HepG2 (cell line): ENCODE measurements at regions not wholly inside any gene's neighbourhood (a gene's known extent, or its start where the extent isn't known, plus 50 kb on each side); places are given as distances from the start of the nearest gene placed in this dataset.

Source experiments
- ATAC-seq: fragments of 200-7000 bp; cut with Tn5 transposase; 3 replicates; pipeline ENCODE4 v1.9.1; 2020; ENCODE audit warnings: mild to moderate bottlenecking, moderate library complexity
- BruUV-seq: library from RNA; stranded (reverse); fragments of 400-500 nt; replicated peaks from 2 replicates; lab custom pipeline; 2021; lab: Mats Ljungman, UMichigan
- CTCF ChIA-PET: fragments of 300-600 bp; formaldehyde crosslinking; extraction: SDS; loops from one replicate; lab custom pipeline; 2021; ENCODE audit warnings: low total read pairs, inconsistent platforms, low intra/inter-chr PET ratio; lab: Yijun Ruan, JAX
- POLR2A ChIA-PET: fragments of 350-600 bp; sonication (Branson Sonifier 250); formaldehyde crosslinking; loops from one replicate; lab custom pipeline; 2020; ENCODE audit warnings: antibody characterized with exemption, inconsistent platforms; lab: Yijun Ruan, JAX
- DNase-seq: peaks from one replicate; pipeline ENCODE4 v3.0.0-alpha.2; 2015; ENCODE audit warnings: low spot score
- FAIRE-seq: peaks from 3 replicates; lab custom pipeline; 2011; peaks lifted over from hg19 to GRCh38; lab: Jason Lieb, UNC
- H2AFZ ChIP-seq: one replicate; pipeline ENCODE4 v1.6.1; 2011; ENCODE audit warnings: low read length, inconsistent platforms
- H3K27ac ChIP-seq: fragments of 300-600 bp; 3 replicates; pipeline ENCODE4 v1.8.0; 2011; ENCODE audit warnings: mixed run types, mild to moderate bottlenecking, mixed read lengths, low read length, inconsistent platforms; ENCODE audit not compliant: insufficient read depth; ENCODE audit errors: extremely low read length
- H3K27me3 ChIP-seq, 2 experiments: fragments of 200-600 bp in 1 of 2; 2 replicates in 1 of 2; 3 replicates in 1 of 2; pipeline versions ENCODE4 v1.6.0 to v1.8.0; 2011; ENCODE audit warnings: low read length in 2 of 2, mild to moderate bottlenecking in 2 of 2, moderate library complexity in 2 of 2, inconsistent platforms in 1 of 2; ENCODE audit not compliant: insufficient read depth in 2 of 2, control insufficient read depth in 1 of 2
- H3K36me3 ChIP-seq, 2 experiments: fragments of 200-600 bp in 1 of 2; replicated peaks in 1 of 2; 2 replicates in 1 of 2; 3 replicates in 1 of 2; pipeline versions ENCODE4 v1.5.1 to v1.8.0; 2011; ENCODE audit warnings: low read length in 2 of 2, inconsistent platforms in 1 of 2; ENCODE audit not compliant: insufficient read depth in 2 of 2, control insufficient read depth in 1 of 2
- H3K4me1 ChIP-seq: 2 replicates; pipeline ENCODE4 v1.5.1; 2012; ENCODE audit warnings: low read length, inconsistent platforms; ENCODE audit not compliant: insufficient read depth
- H3K4me2 ChIP-seq: 2 replicates; pipeline ENCODE4 v1.6.0; 2011; ENCODE audit warnings: low read depth, low read length, inconsistent platforms
- H3K4me3 ChIP-seq, 3 experiments: fragments of 200-600 bp in 1 of 3; sonication (generic), shearing (Covaris generic) in 1 of 3; replicated peaks in 1 of 3; 2 replicates each; pipeline ENCODE4 v1.5.1; 2011 to 2016; ENCODE audit warnings: low read length in 3 of 3, inconsistent platforms in 2 of 3, low read depth in 2 of 3, mild to moderate bottlenecking in 2 of 3, control low read depth in 1 of 3, mixed read lengths in 1 of 3; ENCODE audit not compliant: insufficient read depth in 1 of 3
- H3K79me2 ChIP-seq: one replicate; pipeline ENCODE4 v1.6.1; 2011; ENCODE audit warnings: low read length, inconsistent platforms; ENCODE audit not compliant: insufficient read depth
- H3K9ac ChIP-seq: 2 replicates; pipeline ENCODE4 v1.6.0; 2011; ENCODE audit warnings: mild to moderate bottlenecking, low read depth, low read length, inconsistent platforms; ENCODE audit not compliant: insufficient read depth
- H3K9me3 ChIP-seq: 2 replicates; pipeline ENCODE4 v1.5.1; 2012; ENCODE audit warnings: mild to moderate bottlenecking, low read length
- H4K20me1 ChIP-seq: 2 replicates; pipeline ENCODE4 v1.6.0; 2011; ENCODE audit warnings: inconsistent platforms, mild to moderate bottlenecking, low read length, moderate library complexity; ENCODE audit not compliant: insufficient read depth
- BATF2 ChIP-seq: sonication (generic); formaldehyde crosslinking; IDR thresholded peaks from 2 replicates; pipeline ENCODE4 v1.8.0; 2022; ENCODE audit warnings: mild to moderate bottlenecking, missing genetic modification reagents, moderate library complexity
- FOXA3 ChIP-seq: IDR thresholded peaks from 2 replicates; pipeline ENCODE4 v1.6.1; 2016; ENCODE audit warnings: missing genetic modification reagents, missing compliant biosample characterization
- FOXJ3 ChIP-seq: sonication (generic); formaldehyde crosslinking; IDR thresholded peaks from 2 replicates; pipeline ENCODE4 v1.4.0; 2020; ENCODE audit warnings: missing genetic modification reagents, mild to moderate bottlenecking, borderline replicate concordance
- FOXO1 ChIP-seq: sonication (generic); formaldehyde crosslinking; IDR thresholded peaks from 2 replicates; pipeline ENCODE4 v1.4.0; 2020; ENCODE audit warnings: missing genetic modification reagents
- GTF2F1 ChIP-seq: fragments of 150-350 bp; IDR thresholded peaks from 2 replicates; pipeline ENCODE4 v1.6.1; 2014; ENCODE audit warnings: low read length
- HOXA7 ChIP-seq: sonication (generic); formaldehyde crosslinking; IDR thresholded peaks from 2 replicates; pipeline ENCODE4 v1.8.1; 2022; ENCODE audit warnings: mild to moderate bottlenecking, missing genetic modification reagents, moderate library complexity
- MAF1 ChIP-seq: sonication (generic); formaldehyde crosslinking; IDR thresholded peaks from 2 replicates; pipeline ENCODE4 v1.5.0; 2020; ENCODE audit warnings: missing genetic modification reagents, borderline replicate concordance
- NFE2L1 ChIP-seq: sonication (generic); formaldehyde crosslinking; IDR thresholded peaks from 2 replicates; pipeline ENCODE4 v1.4.0; 2020; ENCODE audit warnings: missing genetic modification reagents, mild to moderate bottlenecking, borderline replicate concordance
- PHF5A ChIP-seq: IDR thresholded peaks from one replicate; pipeline ENCODE4 v1.6.1; 2018; ENCODE audit warnings: low read depth, missing genetic modification reagents; ENCODE audit not compliant: unreplicated experiment
- RAD21 ChIP-seq: fragments of 450-650 bp; formaldehyde crosslinking; IDR thresholded peaks from 2 replicates; pipeline ENCODE4 v1.5.0; 2020; ENCODE audit warnings: mild to moderate bottlenecking
- RFX3 ChIP-seq: IDR thresholded peaks from 2 replicates; pipeline ENCODE4 v1.6.1; 2016; ENCODE audit warnings: missing biosample characterization, missing genetic modification reagents
- SNAI1 ChIP-seq: sonication (generic); formaldehyde crosslinking; IDR thresholded peaks from 2 replicates; pipeline ENCODE4 v1.5.0; 2020; ENCODE audit warnings: mild to moderate bottlenecking, missing genetic modification reagents, borderline replicate concordance
- ZNF382 ChIP-seq: sonication (generic); formaldehyde crosslinking; IDR thresholded peaks from 2 replicates; pipeline ENCODE4 v1.5.0; 2020; ENCODE audit warnings: missing genetic modification reagents, mild to moderate bottlenecking, borderline replicate concordance
- ZNF660 ChIP-seq: sonication (generic); formaldehyde crosslinking; IDR thresholded peaks from 2 replicates; pipeline ENCODE4 v1.5.1; 2020; ENCODE audit warnings: mild to moderate bottlenecking, low read depth, missing genetic modification reagents, borderline replicate concordance
- WGBS: methylation state at CpG from one replicate; pipeline ENCODE4 v1.1.6; 2017; ENCODE audit warnings: low lambda C conversion rate; 5-methylcytosine and 5-hydroxymethylcytosine counted together
- in situ Hi-C: cut with HindIII; loops from 2 replicates; pipeline ENCODE4 v1.10.0; 2017; ENCODE audit warnings: low pct_unique_long_range_greater_than_20kb; ENCODE audit not compliant: extremely low pct_ligation_motif_present
- intact Hi-C: fragments of 100-400 bp; cut with micrococcal nuclease; formaldehyde crosslinking; loops from one replicate; pipeline ENCODE4 v1.10.0; 2022; ENCODE audit not compliant: unreplicated experiment

GRCh38 chr11:25583596-25583995 is 748.3 kb upstream of the ANO3 start:
- BruUV-seq, result no TSS peak
- Histone ChIP-seq H3K36me3 (no peaks in the 10 kb centered on the region), H3K4me2 (no peak overlapping the region), H3K9me3 (no peaks in the 10 kb centered on the region), H3K27ac (no peak overlapping the region), H4K20me1 (no peaks in the 10 kb centered on the region), H3K79me2 (no peaks in the 10 kb centered on the region), H3K4me3 (no peak overlapping the region), H3K9ac (no peak overlapping the region), H3K27me3 (no peaks in the 10 kb centered on the region), H3K4me1 (no peaks in the 10 kb centered on the region), H2AFZ (no peak overlapping the region)
- in situ Hi-C loops, result no loop called here
- DNase-seq (no peak), ATAC-seq (no peak), FAIRE-seq (no peak)
- TF ChIP-seq RFX3, result no peak
- TF ChIP-seq HOXA7 (CRISPR knock-in tag), result no peak
- TF ChIP-seq BATF2 (CRISPR knock-in tag), result no peak
- no peak for TF ChIP-seq ZNF382
- TF ChIP-seq FOXO1, result no peak
- no peak for TF ChIP-seq PHF5A (CRISPR knock-in tag)
- no peak for TF ChIP-seq GTF2F1
- TF ChIP-seq FOXA3, result no peak
- no peak for TF ChIP-seq RAD21
- intact Hi-C loops, result no loop called here
- ChIA-PET POLR2A (no interaction called here), CTCF (no interaction called here)
- WGBS, result 33% methylated on average over 3 of the region's 3 CpGs

- H2AFZ ChIP-seq, result no peak overlapping the region
- CTCF ChIA-PET, result no interaction called here
- in situ Hi-C loops, result no loop called here
- no peaks in the 10 kb centered on the region for H3K36me3 ChIP-seq
- H3K4me1 ChIP-seq, result no peaks in the 10 kb centered on the region
- BruUV-seq, result no TSS peak
- H3K9ac ChIP-seq, result no peak overlapping the region
- H3K27ac ChIP-seq, result no peak overlapping the region
- no peak for ATAC-seq
- peaks cover 11% of the 10 kb centered on the region; the same call in 1 of the 2 replicates for H3K9me3 ChIP-seq
- no peak overlapping the region for H3K4me3 ChIP-seq
- DNase-seq, result no peak
- no peak for TF ChIP-seq SNAI1 (CRISPR knock-in tag)
- no peak for TF ChIP-seq FOXJ3 (CRISPR knock-in tag)
- no peak for TF ChIP-seq NFE2L1 (CRISPR knock-in tag)
- TF ChIP-seq MAF1 (CRISPR knock-in tag), result no peak
- no peak for TF ChIP-seq ZNF660 (CRISPR knock-in tag)
- intact Hi-C loops, result no loop called here
- FAIRE-seq, result no peak
- H4K20me1 ChIP-seq, result no peaks in the 10 kb centered on the region
- no peaks in the 10 kb centered on the region for H3K79me2 ChIP-seq
- H3K4me2 ChIP-seq, result no peak overlapping the region
- H3K27me3 ChIP-seq, result no peaks in the 10 kb centered on the region
- POLR2A ChIA-PET, result no interaction called here
Measured at GRCh38 chr11:25587496-25587895, 744.4 kb upstream of the ANO3 start.
